NCI-H69 (cell line): ENCODE measurements at regions not wholly inside any gene's neighbourhood (a gene's known extent, or its start where the extent isn't known, plus 50 kb on each side); places are given as distances from the start of the nearest gene placed in this dataset.

Source experiments
- DNase-seq: peaks from one replicate; lab custom pipeline; 2025; lab: John Stamatoyannopoulos, UW

GRCh38 chr6:142500250-142500786 lies 198.5 kb downstream of the ADGRG6 start:
- no peak for DNase-seq

- DNase-seq, result no peak
Measured at GRCh38 chr6:142501795-142502194, 200.0 kb downstream of the ADGRG6 start.

GRCh38 chr6:142507065-142507464 lies 205.3 kb downstream of the ADGRG6 start:
- DNase-seq, result peak; percentile 6

- DNase-seq, result no peak
Measured at GRCh38 chr6:142510211-142510610, 208.4 kb downstream of the ADGRG6 start.

- DNase-seq, result peak; percentile 85
Measured at GRCh38 chr6:142518126-142518525, 216.3 kb downstream of the ADGRG6 start.

GRCh38 chr6:142518761-142519160 lies 217.0 kb downstream of the ADGRG6 start:
- peak; percentile 62 for DNase-seq

GRCh38 chr6:142521791-142522190 lies 220.0 kb downstream of the ADGRG6 start:
- no peak for DNase-seq

GRCh38 chr6:142523515-142524375 lies 221.9 kb downstream of the ADGRG6 start:
- peak; percentile 3 for DNase-seq

GRCh38 chr6:142530566-142530965 lies 228.8 kb downstream of the ADGRG6 start:
- no peak for DNase-seq

GRCh38 chr6:142531727-142532126 lies 229.9 kb downstream of the ADGRG6 start:
- DNase-seq, result no peak

- DNase-seq, result no peak
Measured at GRCh38 chr6:142534076-142534475, 232.3 kb downstream of the ADGRG6 start.

- DNase-seq, result no peak
Measured at GRCh38 chr6:142534484-142534883, 232.7 kb downstream of the ADGRG6 start.

- peak; percentile 65 for DNase-seq
Measured at GRCh38 chr6:142537612-142538478, 236.0 kb downstream of the ADGRG6 start.

- no peak for DNase-seq
Measured at GRCh38 chr6:142542704-142543233, 241.0 kb downstream of the ADGRG6 start.

GRCh38 chr6:142543606-142544005 lies 241.8 kb downstream of the ADGRG6 start:
- no peak for DNase-seq

GRCh38 chr6:142544199-142544838 lies 242.5 kb downstream of the ADGRG6 start:
- DNase-seq, result no peak

GRCh38 chr6:142545147-142545546 lies 243.3 kb downstream of the ADGRG6 start:
- DNase-seq, result no peak

- DNase-seq, result no peak
Measured at GRCh38 chr6:142548566-142548965, 246.8 kb downstream of the ADGRG6 start.

- no peak for DNase-seq
Measured at GRCh38 chr6:142550310-142551063, 248.7 kb downstream of the ADGRG6 start.

GRCh38 chr6:142551274-142551811 lies 249.5 kb downstream of the ADGRG6 start:
- peak; percentile 51 for DNase-seq

- peak; percentile 46 for DNase-seq
Measured at GRCh38 chr6:142558786-142559185, 257.0 kb downstream of the ADGRG6 start.
